ENCODE measurements at regions not wholly inside any gene's neighbourhood (a gene's known extent, or its start where the extent isn't known, plus 50 kb on each side); places are given as distances from the start of the nearest gene placed in this dataset.

- no peak for ATAC-seq
- TF ChIP-seq ISL1 (CRISPR knock-in tag; IDR thresholded peaks at IDR 0.05) (no peak), ZNF565 (CRISPR knock-in tag; conservative IDR thresholded peaks at IDR 0.05; ENCODE audit: low read depth) (no peak), PATZ1 (CRISPR knock-in tag; IDR thresholded peaks at IDR 0.05; ENCODE audit: borderline replicate concordance) (no peak), BACH2 (CRISPR knock-in tag; IDR thresholded peaks at IDR 0.05; ENCODE audit: borderline replicate concordance) (no peak), PPARA (CRISPR knock-in tag; IDR thresholded peaks at IDR 0.05; ENCODE audit: borderline replicate concordance) (no peak), RARB (CRISPR knock-in tag; IDR thresholded peaks at IDR 0.05) (no peak), TSHZ2 (CRISPR knock-in tag; IDR thresholded peaks at IDR 0.05) (no peak), ESRRG (CRISPR knock-in tag; IDR thresholded peaks at IDR 0.05) (no peak), SNAI2 (CRISPR knock-in tag; IDR thresholded peaks at IDR 0.05) (no peak), CSDC2 (CRISPR knock-in tag; IDR thresholded peaks at IDR 0.05) (no peak), ZNF8 (CRISPR knock-in tag; IDR thresholded peaks at IDR 0.05) (no peak), TOX (CRISPR knock-in tag; IDR thresholded peaks at IDR 0.05; ENCODE audit: borderline replicate concordance) (no peak), CREB5 (CRISPR knock-in tag; IDR thresholded peaks at IDR 0.05; ENCODE audit: low read depth) (no peak), ZNF70 (CRISPR knock-in tag; IDR thresholded peaks at IDR 0.05) (no peak), ZC3H10 (CRISPR knock-in tag; IDR thresholded peaks at IDR 0.05) (no peak)
Measured at GRCh38 chr9:13461414-13461991, 182.0 kb upstream of the MPDZ start.

GRCh38 chr9:13459071-13459470, 179.6 kb upstream of the MPDZ start:
- TF ChIP-seq ZFP30 (CRISPR knock-in tag; IDR thresholded peaks at IDR 0.05) (no peak), BACH2 (CRISPR knock-in tag; IDR thresholded peaks at IDR 0.05; ENCODE audit: borderline replicate concordance) (no peak), TCF4 (CRISPR knock-in tag; IDR thresholded peaks at IDR 0.05; ENCODE audit: borderline replicate concordance) (no peak), ZFP3 (CRISPR knock-in tag; IDR thresholded peaks at IDR 0.05) (no peak), CREB5 (CRISPR knock-in tag; IDR thresholded peaks at IDR 0.05; ENCODE audit: low read depth) (no peak), PPARA (CRISPR knock-in tag; IDR thresholded peaks at IDR 0.05; ENCODE audit: borderline replicate concordance) (no peak), GLIS3 (CRISPR knock-in tag; IDR thresholded peaks at IDR 0.05) (no peak), CSDC2 (CRISPR knock-in tag; IDR thresholded peaks at IDR 0.05) (no peak), TSHZ2 (CRISPR knock-in tag; IDR thresholded peaks at IDR 0.05) (no peak), ISL1 (CRISPR knock-in tag; IDR thresholded peaks at IDR 0.05) (no peak), ARNTL (CRISPR knock-in tag; IDR thresholded peaks at IDR 0.05; ENCODE audit: borderline replicate concordance, low read depth) (no peak), ZNF8 (CRISPR knock-in tag; IDR thresholded peaks at IDR 0.05) (no peak), SNAI2 (CRISPR knock-in tag; IDR thresholded peaks at IDR 0.05) (no peak)
- no peak for ATAC-seq

Measured in SK-N-SH treated with all-trans-retinoic acid at 6 μM for 48 hours (cell line).